RCC 7860 (cell line): ENCODE measurements at regions not wholly inside any gene's neighbourhood (a gene's known extent, or its start where the extent isn't known, plus 50 kb on each side); places are given as distances from the start of the nearest gene placed in this dataset.
A peak's percentile ranks its signal among the peaks of the same experiment; 100 is the strongest.
"Not testable (repeated sequence)": the region's sequence is repeated elsewhere in the genome, so short reads cannot be mapped to it uniquely, and the experiment has no call there.

Experiments
- DNase-seq: peaks from one replicate; pipeline ENCODE4 v3.0.0-alpha.2; 2015; ENCODE audit warnings: low spot score
- FAIRE-seq: peaks from 2 replicates; lab custom pipeline; 2012; peaks lifted over from hg19 to GRCh38; lab: Jason Lieb, UNC

- FAIRE-seq (no peak), DNase-seq (no peak)
Measured at GRCh38 chr9:34907044-34907443, 51.0 kb upstream of the PHF24 start.

DNA sequence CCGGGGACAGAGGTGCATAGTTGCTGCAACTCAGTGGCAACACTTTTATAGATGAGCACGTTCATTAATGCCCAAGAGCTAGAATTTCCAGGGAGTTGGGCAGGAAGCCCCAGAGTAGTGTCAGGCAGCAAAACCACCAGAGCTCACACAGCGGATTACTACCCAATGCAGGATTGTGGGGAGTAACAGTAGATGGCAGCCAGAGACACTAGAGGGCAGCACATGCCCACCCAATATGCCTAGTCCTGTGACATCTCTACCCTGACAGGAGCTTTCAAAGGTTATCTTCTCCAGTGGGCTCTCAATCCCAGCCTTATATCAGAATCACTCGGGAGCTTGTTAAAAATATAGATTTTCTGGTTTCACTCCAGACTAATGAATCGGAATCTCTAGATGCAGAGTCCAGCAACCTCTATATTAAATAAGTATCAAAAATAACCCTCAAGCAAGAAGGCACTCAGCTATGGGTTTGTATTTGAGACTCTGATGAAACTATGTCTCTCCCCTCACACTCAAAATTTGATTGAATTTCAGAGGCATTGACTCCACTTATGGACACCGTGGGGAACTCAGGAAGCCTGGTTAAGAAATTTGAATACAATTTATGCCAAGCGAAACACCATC lies 58.4 kb upstream of the PHF24 start:
- DNase-seq (peak; percentile 56), FAIRE-seq (no peak)

GRCh38 chr9:34898846-34899245 lies 59.2 kb upstream of the PHF24 start:
- FAIRE-seq (no peak), DNase-seq (no peak)

DNA sequence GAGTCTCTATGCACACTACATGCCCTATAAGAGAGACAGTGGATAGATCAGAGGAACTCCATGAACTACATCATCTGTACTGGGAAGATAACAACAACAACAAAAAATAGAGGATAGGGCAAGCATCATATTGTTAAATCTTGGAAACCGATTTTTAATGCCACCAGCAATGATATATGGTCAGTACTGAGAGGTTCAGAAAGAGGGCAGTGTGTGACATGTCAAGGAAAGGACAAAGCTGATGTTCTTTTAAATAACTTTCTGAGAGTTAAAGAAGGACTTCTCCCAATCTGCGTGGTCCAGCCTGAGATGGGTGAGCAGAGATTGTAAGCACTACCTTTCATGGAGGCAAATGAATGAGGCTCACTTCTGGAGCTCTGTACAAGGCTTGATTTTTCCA lies 62.0 kb upstream of the PHF24 start:
- DNase-seq (no peak), FAIRE-seq (no peak)

DNA sequence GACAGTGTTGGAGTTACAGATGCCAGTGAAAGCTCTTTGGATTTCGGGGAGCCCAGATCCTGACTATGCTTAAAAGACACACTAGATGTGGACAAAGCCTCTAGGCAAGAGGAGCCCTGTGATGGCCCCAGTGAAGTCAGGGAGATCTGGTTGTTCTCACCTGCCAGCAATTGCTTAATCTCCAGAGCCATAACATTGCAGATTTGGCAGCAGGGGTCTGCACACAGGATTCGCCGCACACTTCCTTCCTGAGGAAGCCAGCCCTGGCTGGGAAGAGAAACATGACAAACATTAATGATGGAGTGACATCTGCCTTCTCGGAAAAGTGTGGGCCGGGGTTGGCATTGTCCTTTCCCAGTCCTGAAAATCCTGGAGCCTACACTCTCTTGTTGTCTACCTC lies 65.2 kb upstream of the PHF24 start:
- FAIRE-seq = no peak
- no peak for DNase-seq

DNA sequence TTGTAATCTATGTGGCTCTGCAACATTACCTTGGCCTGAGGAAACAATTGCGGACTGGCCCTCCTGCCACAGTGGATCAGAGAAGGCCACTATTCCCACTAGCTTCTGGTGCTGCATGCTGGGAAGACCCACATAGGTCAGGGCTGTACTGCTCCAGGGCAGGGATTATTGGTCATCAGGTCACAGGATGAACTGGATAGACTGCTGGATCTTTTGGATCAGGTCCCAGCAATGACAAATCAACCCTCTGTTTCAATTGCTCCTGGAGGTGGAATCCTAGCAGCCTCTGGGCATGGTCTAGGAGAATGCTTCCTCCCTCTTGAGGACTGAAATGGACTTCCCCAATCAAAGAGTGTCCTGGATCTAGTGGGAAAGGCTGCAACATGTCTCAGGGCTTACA lies 66.7 kb upstream of the PHF24 start:
- DNase-seq = no peak
- FAIRE-seq = no peak

DNA sequence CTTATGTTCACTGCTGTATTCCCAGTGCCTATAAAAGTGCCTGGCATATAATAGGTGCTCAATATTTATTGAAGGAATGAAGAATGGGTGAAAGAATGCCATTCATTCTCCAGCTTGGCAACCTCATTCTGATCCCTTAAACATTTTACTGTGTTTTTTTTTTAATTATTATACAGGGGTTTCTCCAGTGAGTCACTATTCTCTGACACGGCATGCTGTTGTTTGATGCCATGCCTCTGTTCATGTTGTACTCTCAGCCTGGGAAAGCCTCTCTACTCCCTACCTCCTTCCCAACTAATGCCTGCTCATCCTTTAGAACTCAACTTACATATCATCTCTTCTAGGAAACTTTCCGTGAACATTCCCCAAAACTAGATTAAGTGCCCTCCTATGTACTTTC lies 70.2 kb upstream of the PHF24 start:
- FAIRE-seq (no peak), DNase-seq (no peak)

DNA sequence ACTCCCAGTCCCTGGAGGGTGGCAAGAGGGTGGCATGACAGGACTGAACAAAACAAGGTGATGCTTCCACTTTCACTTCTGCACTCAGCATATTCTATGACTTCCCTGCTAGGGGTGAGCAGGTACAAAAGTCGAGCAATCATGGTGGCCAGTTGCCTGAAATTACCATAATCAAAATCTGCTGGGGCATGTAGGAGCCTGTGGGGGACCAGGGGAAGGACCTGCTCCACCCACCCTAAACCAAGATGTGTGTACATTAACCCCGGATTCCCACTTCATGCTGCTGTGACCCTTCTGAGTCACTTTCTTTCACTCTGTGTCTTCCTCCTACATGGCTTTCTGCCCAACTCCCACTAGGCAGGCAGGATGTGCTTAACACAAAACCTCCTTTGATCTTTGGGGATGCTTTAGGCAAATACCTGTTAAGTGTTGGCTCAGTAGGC lies 73.3 kb upstream of the PHF24 start:
- FAIRE-seq (no peak), DNase-seq (no peak)

DNA sequence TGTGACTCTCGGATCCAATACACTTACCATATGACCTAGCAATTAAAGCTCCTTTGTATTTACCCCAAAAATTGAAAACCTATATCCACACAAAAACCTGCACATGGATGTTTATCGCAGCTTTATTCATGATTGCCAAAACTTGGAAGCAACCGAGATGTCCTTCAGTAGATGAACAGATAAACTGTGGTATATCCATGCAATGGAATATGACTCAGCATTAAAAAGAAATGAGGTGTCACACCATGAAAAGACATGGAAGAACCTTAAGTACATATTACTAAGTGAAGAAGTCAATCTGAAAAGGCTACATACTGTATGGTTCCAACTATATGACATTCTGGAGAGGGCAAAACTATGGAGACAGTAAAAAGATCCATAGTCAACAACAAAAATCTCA lies 82.0 kb upstream of the PHF24 start:
- FAIRE-seq = no peak
- DNase-seq = no peak

DNA sequence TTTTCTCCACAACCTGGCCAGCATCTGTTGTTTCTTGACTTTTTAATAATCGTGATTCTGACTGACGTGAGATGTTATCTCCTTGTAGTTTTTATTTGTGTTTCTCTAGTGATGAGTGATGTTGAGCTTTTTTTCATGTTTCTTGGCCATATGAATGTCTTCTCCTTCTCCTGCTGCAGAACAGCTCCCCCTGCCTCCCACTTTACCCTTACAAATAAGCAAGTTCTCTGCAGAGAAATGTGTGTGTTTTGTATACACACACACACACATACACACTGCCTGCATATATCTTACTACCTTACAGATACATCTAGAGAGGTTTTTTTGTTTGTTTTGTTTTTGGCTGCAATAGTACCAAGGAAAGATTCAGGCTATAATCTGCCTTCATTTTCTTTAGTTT lies 88.7 kb upstream of the PHF24 start:
- FAIRE-seq = no peak
- no peak for DNase-seq

GRCh38 chr9:34866614-34867013 lies 91.5 kb upstream of the PHF24 start:
- DNase-seq = no peak
- no peak for FAIRE-seq

DNA sequence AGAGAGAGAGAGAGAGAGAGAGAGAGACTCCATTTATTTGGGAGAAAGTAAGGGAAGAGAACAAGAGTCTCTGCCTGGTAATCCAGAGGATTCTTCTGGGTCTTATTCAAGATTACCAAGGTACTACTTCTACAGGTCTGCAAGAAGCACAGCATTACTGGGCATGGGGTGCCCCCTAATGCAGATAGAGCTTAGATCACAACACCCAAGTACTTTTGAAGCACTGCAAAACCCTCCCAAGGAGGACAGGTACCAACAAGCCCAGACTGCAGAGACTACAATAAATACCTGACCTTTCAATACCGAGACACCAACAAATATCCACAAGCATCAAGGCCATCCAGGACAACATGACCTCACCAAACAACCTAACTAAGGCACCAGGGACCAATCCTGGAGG lies 94.7 kb upstream of the PHF24 start:
- no peak for FAIRE-seq
- DNase-seq = no peak

DNA sequence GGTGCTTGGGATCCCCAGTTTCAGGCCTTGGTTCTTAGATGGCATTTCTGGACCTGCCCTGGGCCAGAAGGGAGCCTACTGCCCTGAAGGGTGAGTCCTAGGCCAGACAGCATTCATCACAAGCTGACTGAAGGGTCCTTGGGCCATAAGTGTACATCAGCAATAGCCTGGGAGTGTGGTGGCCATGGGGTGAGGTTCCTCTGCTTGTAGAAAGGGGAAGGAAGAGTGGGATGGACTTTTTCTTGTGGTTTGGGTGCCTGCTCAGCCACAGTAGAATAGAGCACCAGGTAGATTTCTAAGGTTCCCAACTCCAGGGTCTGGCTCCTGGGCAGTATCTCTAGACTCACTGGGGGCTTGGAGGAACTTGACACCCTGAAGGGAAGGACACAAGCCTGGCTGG lies 95.2 kb upstream of the PHF24 start:
- DNase-seq (no peak), FAIRE-seq (no peak)

DNA sequence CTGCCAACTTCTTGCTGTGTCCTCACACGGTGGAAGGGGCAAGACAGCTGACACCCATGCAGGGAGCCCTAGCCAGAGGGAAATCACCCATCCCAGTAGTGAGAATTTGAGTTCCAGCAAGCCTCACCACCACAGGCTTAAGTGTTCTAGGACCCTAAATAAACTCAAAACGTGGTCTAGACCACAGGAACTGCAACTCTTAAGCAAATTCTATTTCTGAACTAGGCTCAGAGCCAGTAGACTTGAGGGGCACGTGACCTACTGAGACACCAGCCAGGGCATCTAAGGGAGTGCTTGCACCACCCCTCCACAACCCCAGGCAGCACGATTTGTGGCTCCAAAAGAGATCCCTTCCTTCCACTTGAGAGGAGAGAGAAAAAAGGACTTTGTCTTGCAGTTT lies 96.0 kb upstream of the PHF24 start:
- DNase-seq (no peak), FAIRE-seq (no peak)

- not testable (repeated sequence) for FAIRE-seq, DNase-seq
Measured at GRCh38 chr9:34855016-34855415, 103.1 kb upstream of the PHF24 start.

GRCh38 chr9:34830068-34830467 lies 120.1 kb upstream of the CCL21 start:
- no peak for FAIRE-seq
- no peak for DNase-seq

DNA sequence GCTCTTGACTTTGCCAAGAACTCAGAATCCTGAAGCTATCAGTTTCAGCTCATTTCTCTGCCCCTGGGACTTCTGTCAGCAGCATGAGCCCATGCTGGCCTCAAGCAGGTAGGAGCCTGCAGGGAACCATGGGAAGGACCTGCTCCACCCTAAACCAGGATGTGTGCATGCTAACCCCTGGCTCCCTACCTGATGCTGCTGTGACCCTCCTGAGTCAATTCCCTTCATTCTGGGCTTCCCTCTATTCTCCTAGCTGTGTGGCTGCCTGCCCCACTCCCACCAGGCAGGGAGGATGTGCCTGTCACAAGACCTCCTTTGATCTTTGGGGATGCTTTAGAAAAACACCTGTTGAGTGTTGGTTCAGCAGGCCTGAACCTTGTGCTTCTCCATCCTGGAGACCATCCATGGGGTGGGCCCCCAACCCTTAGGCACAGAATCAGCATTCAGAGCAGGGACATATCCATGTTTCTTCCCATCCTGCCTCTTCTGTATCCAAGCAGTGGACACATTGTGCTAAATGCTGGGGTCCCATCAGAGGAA lies 117.1 kb upstream of the CCL21 start:
- FAIRE-seq = no peak
- DNase-seq = no peak

- no peak for FAIRE-seq
- no peak for DNase-seq
Measured at GRCh38 chr9:34825775-34826174, 115.8 kb upstream of the CCL21 start.

DNA sequence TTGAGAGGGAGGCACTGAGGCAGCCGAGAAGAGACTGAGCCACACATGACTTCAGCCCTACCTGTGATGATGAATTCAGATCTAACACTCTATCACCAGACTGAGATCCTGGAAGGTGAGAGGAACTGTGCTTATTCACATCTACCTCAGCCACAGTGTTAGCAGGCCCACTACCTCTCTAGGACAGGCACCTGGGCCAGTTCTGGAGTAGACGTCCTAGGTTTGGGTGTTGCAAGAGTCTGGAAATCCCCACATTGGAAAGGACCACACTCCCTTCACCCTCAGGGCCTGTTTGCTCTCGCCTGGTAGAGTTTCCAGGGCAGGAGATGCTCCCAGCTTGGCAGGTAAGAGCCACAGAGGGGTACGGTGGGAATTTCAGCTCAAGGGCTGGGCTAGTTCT lies 113.8 kb upstream of the CCL21 start:
- DNase-seq (no peak), FAIRE-seq (no peak)

DNA sequence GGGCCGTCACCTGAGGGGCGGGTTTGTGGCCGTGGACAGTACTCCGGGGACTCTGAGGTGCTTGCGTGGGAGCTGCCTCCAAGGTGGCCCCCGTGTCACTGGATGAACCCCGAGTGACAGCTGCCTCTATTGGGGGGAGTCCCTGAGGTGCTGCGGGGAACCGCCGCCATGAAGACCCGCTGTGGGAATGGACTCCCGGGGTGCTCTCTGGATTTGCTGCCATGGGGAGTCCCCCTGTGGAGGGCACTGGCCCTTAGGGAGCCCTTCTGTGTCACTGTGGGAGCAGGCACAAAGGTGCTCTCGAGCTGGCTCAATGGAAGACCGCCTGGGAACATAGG lies 100.2 kb upstream of the CCL21 start:
- no peak for DNase-seq
- no peak for FAIRE-seq

DNA sequence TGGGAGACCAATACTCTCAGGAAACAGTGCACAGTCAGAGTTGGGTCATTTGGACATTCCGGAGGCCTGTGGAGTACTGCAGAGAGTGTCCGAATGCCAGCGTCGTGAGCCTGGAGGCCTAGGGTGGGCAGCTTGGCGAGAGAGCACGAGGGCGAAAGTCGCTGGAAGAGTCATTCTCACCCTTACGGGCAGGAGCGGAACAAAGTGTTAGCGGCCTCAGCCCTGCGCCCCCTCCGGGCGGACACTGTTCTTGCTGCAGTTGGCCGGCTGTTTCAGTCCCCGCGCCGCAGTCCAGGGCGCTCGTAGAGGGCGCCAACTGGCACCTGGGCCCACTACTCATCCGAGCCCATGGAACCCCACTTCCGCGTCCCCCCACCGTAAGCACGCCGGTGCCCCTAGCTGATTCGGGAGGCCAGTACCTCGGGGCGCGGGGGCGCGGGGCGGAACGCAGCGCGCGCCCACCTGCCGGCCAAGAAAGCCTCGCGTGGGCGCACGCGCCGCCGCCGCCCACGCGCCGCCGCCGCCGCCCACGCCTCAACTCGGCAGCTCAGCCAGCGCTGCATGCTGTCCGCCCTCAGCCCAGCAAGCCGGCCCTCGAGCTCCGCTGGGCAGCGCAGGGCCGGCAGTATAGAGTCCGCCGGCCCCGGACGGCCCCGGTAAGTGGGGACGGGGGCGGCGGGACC lies 99.7 kb upstream of the CCL21 start:
- FAIRE-seq = no peak
- DNase-seq = no peak

- DNase-seq (no peak), FAIRE-seq (no peak)
Measured at GRCh38 chr9:34802916-34803315, 93.0 kb upstream of the CCL21 start.

DNA sequence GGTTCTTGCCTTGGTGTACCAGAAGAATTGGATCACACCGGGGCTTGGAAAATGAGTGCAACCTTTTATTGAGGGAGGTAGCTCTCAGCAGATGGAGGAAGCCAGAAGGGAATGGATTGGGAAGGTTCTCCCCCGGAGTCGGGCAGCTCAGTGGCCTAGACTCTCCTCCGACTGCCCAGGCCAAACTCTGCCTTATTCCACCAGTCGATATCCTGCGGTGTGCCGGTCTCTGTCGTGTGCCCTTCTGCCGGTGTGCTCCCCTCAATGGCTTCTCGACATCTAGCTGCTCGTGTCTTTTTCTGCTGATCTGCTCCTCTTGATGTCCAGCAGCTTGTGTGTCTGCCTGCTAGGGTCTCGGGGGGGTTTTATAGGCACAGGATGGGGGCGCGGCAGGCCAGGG lies 87.4 kb upstream of the CCL21 start:
- no peak for FAIRE-seq

More for the DNA sequence above, 87.4 kb upstream of the CCL21 start:
- no peak for DNase-seq
